Peyer's patch (tissue), 4 donors: ENCODE measurements at regions not wholly inside any gene's neighbourhood (a gene's known extent, or its start where the extent isn't known, plus 50 kb on each side); places are given as distances from the start of the nearest gene placed in this dataset.

Source experiments
- CTCF ChIP-seq, 6 experiments: fragments of 450-650 bp in 4 of 6; fragments of 200-600 bp in 2 of 6; sonication (generic) in 1 of 6; IDR thresholded peaks; one replicate each; pipeline ENCODE4 v1.5.1; 2017 to 2019; ENCODE audit warnings: antibody characterized with exemption in 6 of 6, mild to moderate bottlenecking in 3 of 6, moderate library complexity in 1 of 6
- POLR2A ChIP-seq, 2 donors: fragments of 450-650 bp; IDR thresholded peaks; one replicate each; pipeline ENCODE4 v1.5.1; 2017; ENCODE audit warnings: antibody characterized with exemption in 2 of 2, mild to moderate bottlenecking in 2 of 2, moderate library complexity in 2 of 2

GRCh38 chr19:32082028-32082427 lies 263.4 kb upstream of the ZNF507 start:
- TF ChIP-seq CTCF (IDR thresholded peaks at IDR 0.05) (no peak), POLR2A (IDR thresholded peaks at IDR 0.05) (no peak)
